HFF-Myc (cell line): ENCODE measurements at regions not wholly inside any gene's neighbourhood (a gene's known extent, or its start where the extent isn't known, plus 50 kb on each side); places are given as distances from the start of the nearest gene placed in this dataset.
"Not testable (repeated sequence)": the region's sequence is repeated elsewhere in the genome, so short reads cannot be mapped to it uniquely, and the experiment has no call there.

Source experiments
- DNase-seq: peaks from one replicate; pipeline ENCODE4 v3.0.0-alpha.2; 2011; ENCODE audit warnings: low read depth; ENCODE audit errors: extremely low read depth
- H3K4me3 ChIP-seq: replicated peaks from 2 replicates; pipeline ENCODE4 v1.5.1; 2011; ENCODE audit warnings: low read depth, mild to moderate bottlenecking, control low read depth, low read length
- TF ChIP-seq, protein P1 (sequence below): IDR thresholded peaks from 2 replicates; pipeline ENCODE4 v1.5.1; 2012; ENCODE audit warnings: mild to moderate bottlenecking, low read depth, low read length, control low read depth; ENCODE audit errors: missing control alignments

DNA sequence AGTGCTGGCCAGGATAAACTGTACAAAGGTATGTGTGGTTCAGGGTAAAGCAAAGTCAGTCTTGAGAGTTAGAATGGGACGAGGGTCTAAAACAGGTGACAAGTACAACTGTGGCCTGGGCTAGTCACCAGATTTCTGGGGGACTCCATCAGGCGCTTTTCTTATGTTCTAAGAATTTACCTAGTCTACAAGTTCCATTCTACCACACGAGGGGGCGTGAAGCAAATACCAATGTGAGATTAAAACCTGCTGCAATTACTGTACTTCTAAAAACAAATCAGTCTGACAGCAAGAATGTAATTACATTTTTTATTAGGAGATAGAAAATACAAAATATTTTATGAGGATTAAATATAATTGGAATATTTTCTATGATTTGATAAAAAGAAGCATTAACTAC is 146.5 kb downstream of the ALOX5 start:
- H3K4me3 ChIP-seq, result no peak overlapping the region
- no peak for DNase-seq
- TF ChIP-seq, protein P1, sequence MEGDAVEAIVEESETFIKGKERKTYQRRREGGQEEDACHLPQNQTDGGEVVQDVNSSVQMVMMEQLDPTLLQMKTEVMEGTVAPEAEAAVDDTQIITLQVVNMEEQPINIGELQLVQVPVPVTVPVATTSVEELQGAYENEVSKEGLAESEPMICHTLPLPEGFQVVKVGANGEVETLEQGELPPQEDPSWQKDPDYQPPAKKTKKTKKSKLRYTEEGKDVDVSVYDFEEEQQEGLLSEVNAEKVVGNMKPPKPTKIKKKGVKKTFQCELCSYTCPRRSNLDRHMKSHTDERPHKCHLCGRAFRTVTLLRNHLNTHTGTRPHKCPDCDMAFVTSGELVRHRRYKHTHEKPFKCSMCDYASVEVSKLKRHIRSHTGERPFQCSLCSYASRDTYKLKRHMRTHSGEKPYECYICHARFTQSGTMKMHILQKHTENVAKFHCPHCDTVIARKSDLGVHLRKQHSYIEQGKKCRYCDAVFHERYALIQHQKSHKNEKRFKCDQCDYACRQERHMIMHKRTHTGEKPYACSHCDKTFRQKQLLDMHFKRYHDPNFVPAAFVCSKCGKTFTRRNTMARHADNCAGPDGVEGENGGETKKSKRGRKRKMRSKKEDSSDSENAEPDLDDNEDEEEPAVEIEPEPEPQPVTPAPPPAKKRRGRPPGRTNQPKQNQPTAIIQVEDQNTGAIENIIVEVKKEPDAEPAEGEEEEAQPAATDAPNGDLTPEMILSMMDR, result no peak

DNA sequence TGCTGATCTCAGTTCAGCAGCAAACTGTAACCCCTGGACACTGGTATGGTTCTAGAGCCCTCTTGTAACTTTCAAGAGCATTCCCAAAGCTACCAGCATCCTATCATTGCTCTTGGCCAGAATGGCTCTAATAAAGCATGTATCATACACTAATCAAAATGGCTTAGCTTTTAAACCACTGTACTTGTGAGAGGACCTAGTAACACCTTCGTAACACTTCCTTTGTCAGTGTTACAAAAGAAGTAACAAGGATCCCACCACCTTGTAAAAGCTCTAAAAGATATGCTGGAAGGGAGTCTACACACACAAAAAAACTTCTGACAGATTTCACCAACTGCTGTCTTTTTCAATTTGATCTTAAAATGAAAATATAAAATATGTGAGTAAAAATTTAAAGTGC is 144.7 kb downstream of the ALOX5 start:
- no peak for DNase-seq
- TF ChIP-seq, protein P1, result no peak
- H3K4me3 ChIP-seq, result no peak overlapping the region

DNA sequence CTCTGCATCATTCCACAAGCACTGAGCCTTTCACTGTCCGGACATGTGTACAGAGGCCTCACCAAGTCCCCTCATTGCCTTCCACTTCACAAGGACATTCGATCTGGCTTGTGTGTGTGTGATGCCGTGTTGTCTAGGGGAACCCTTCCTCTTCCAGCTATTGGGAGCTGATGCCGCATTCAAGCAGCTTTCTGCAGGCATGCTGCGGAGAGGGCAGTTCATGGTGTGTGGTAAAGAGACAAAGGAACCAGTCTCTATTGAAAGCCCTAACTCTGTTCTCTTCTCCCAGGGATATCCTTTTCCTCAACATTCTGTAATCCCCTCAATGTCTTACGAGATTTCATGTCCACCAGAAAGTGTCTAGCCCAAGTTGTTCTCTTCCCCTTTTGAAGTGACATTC is 141.6 kb downstream of the ALOX5 start:
- TF ChIP-seq, protein P1, result no peak
- no peak for DNase-seq
- H3K4me3 ChIP-seq, result no peak overlapping the region

DNA sequence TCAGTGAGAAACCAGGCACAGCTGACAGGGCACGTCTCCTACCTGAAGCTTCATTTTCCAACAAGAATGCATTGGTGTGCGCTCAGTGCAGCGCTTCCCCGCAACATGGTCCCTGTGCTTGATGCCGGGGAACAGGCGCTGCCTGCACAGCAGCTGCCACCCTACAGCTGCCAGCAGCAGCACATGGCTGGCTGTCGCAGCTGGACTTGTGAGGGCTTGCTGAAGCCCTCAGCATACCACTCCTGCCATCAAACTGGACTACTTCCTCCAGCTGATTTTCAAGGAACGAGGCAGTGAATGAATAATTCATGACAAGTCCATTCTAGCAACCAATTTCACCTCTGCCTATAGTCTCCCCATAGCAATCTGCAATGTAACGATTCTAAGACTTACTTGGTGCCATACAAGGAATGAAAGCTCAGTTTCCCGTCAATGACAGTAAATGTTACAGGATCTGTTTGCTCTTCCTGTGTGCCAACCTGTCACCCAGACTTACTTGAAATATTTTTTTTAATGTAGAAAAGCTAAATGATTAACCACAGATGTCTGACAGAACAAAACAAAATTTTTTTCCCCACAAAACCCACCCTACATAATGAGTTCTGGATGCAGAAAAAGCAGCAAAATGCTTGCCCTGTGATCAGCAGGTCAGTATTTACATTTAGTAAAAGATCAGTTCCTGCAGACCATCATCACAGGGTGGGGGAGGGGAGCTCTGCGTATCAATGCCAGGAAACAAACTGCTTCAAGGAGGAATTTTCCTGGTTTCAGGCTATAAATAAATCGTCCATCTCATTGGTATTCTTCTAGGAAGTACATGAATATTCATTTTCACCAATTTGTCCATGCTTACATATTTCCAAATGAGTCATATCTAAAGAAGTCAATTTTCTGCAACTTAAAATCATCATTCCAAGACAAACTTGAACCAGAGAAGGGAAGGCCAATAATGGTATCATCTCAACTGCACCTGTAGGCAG is 140.6 kb downstream of the ALOX5 start:
- DNase-seq, result no peak
- H3K4me3 ChIP-seq, result no peak overlapping the region
- TF ChIP-seq, protein P1, result no peak

DNA sequence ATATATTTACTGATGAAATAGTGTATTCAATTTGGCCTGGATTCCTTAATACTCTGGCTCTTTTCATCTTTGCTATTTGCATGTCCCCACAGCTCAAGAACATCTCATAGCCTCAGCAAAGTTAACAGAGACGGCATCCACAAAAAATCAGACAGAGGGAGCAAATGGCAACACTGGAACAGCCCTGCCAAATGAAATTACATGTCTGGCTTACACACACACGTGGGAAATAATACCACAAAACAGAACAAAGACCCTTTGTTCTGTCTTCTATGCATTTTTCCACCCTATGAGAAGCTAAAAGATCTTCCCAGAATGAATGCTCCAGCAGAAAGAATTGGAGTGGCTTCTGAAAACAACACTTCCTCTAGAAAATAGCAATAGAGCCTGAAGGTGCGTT is 139.5 kb downstream of the ALOX5 start:
- no peak overlapping the region for H3K4me3 ChIP-seq
- no peak for DNase-seq
- TF ChIP-seq, protein P1, result no peak

GRCh38 chr10:45511926-45512325 is 137.9 kb downstream of the ALOX5 start:
- DNase-seq, H3K4me3 ChIP-seq: not testable (repeated sequence)

GRCh38 chr10:45509491-45509890 is 135.5 kb downstream of the ALOX5 start:
- TF ChIP-seq, protein P1, result no peak
- DNase-seq, result no peak
- H3K4me3 ChIP-seq, result no peak overlapping the region
